IPS DF 4.7 (cell line): ENCODE measurements at regions not wholly inside any gene's neighbourhood (a gene's known extent, or its start where the extent isn't known, plus 50 kb on each side); places are given as distances from the start of the nearest gene placed in this dataset.

Experiments used
- DNase-seq: peaks from one replicate; pipeline ENCODE4 v3.0.0-alpha.2; 2013; ENCODE audit warnings: low spot score; ENCODE audit errors: extremely low read depth

DNA sequence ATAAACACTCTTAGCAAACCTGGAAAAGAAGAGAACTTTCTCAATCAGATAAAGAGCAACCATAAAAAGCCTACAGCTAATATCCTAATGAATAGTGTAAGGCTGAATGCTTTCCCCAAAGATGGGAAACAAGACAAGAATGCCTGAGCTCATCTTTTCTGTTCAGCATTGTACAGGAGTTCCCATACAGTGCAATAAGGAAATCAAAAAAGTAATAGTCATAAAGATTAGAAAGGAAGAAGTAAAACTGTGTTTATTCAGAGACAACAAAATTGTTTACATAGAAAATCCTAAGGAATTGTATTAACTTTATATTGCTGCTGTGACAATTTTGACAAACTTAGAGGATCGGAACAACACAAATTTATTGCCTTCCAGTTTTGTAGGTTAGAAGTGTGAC lies 330.7 kb upstream of the SLC24A2 start:
- no peak for DNase-seq

DNA sequence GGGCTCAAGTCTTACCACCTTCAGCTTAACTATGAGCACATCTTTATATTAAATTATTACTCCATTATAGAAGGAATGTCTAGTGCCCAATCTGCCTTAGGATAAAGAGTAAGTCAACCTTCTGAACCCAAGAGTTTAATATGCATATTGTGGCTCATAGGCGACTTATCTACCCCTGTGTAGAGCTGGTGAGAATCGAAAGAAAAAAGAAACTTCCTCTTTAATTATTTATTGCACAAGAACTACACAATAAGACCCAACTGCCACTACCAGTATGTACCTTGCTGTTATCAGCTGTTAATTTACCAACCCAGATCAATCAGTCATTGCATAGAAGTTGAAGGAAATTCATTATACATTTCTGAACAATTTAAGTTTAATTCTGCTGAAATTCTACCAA lies 329.1 kb upstream of the SLC24A2 start:
- DNase-seq: no peak

DNA sequence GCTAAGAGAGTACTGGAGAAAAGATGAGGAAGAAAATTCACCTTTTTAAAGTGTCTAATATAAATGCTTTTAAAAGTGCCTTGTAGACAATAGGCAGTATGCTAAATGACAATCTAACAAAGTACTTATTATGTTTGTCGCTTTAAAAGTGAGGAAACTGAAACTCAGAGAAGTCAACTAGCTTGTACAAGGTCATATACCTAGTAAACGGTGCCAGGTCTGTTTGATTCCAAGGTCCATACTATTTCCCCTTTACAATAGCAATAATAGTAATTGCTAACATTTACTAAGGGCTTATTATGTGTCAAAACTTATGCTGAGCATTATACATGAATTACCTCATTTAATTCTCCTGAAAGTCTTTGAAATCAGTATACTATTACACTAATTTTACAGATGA lies 328.6 kb upstream of the SLC24A2 start:
- no peak for DNase-seq

DNA sequence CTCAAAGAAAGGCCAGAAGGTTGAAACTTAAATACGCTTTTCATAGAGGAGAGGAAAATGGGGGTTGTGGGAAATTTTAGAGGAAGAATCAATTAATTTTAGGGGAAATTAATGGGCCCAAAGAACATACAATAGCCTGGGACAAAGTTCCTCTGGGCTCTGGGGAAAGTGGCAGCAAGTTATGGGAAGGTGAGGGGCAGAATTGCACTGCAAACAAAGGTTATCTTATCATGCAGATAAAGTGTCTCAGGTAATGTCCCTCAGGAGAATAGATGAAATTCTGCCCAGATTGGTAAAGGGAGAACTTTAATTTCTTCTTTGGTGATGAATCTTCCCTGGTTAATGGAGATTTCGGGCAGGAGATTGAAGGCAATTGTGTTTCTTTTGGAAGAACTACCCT lies 326.1 kb upstream of the SLC24A2 start:
- no peak for DNase-seq

DNA sequence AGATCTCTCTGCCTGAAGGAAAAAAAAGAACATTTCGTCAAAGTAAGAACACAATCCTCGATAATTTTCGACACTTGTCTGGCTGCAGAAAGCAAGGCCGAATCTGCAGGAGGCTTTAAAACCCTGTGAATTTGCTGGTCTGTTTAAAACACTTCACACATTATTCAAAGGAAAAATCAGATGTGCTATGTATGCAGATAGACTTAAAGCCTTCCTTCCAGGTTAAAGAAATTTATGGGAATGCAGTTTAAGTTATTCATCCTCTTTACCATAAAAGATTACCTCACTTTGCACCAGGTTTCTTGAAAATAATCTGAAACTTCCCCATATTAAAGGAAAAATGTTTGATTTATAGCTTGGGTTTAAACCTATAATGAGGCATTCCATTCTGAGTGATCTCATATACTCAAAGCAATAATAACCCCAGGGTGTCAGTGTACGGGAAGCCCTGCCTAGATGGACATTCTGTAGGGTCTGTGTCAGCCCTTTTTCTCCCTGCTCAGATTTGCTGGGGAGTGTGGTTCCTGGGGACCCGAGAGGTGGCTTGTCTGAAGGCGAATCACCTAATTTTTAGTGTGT lies 323.5 kb upstream of the SLC24A2 start:
- DNase-seq: no peak

DNA sequence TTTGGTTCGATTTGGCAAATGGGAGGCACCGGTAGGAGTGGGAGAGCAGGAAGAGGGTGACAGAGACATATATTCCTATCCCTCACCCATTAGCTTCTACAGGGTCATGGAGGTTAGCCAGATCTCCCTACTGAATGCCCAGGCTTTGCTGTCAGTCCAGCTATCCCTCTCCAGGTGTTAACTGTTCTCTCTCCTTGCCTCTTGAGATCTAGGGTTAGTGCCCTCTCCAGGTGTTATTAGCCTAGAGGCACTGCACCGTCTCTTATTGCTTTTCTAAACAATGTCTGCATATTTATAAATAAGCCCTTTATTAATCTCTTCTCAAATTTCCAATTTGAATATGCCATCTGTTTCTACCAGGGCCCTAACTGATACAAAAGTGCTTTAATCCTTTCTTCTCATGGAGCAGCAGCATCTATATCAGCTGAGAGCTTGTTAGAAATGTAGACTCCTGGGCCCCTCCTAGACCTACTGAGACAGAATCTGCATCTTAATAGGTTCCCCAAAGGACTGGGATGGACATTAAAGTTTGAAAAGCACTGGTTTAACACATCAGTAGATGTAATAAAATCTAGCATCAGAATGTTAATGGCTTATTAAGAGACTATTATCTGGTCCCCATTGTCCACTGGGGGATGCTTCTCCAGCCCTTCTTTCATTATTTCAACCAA lies 322.5 kb upstream of the SLC24A2 start:
- no peak for DNase-seq

DNA sequence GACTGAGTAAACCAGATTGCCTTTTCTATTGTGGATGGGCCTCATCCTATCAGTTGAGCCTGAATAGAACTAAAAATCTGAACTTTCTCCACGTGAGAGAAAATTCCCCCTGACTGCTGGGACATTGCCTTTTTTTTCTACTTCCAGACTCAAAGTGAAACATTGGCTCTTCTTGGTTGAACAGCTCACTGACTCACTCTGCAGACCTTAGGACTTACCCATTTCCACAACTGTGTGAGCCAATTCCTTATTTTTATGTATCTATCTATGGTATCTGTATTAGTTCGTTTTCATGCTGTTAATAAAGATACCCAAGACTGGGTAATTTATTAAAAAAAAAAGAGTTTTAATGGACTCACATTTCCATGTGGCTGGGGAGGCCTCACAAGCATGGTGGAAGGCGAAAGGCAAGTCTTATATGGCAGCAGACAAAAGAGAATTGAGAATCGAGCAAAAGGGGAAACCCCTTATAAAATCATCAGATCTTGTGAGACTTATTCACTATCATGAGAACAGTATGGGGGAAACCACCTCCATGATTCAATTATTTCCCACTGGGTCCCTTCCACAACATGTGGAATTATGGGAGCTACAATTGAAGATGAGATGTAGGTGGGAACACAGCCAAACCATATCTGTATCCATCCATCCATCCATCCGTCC lies 306.7 kb upstream of the SLC24A2 start:
- DNase-seq: no peak

DNA sequence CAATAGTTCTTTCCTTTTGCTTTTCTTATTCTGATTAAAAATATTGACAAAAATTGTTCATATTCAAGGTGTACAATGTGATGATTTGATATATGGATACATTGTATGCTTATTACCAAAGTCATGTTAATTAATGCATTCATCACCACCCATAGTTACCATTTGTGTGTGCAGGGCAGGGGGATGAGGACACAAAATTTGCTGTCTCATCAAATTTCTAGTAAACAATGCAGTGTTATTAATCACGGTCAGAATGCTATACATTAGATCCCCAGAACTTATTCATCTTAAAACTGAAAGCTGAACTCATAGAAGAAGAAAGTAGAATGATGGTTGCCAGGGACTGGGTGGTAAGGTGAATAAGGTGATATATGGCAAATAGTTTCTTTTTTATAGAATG lies 303.7 kb upstream of the SLC24A2 start:
- DNase-seq: no peak

DNA sequence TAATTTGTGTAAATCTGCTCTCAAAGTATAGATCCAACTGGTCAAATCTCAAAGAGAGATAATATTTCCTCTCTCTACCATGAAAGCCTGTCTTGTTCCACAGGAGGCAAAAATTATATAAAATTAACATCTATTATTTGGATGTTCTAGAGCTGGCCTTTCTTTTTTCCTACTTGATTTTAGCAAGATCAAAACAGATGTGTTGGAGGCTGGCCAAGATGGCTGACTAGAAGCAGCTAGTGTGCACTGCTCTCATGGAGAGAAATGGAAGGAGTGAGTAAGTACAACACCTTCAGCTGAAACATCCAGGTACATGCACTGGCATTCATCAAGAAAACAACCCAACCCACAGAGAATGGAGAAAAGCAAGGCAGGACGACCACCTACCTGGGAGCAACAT lies 298.6 kb upstream of the SLC24A2 start:
- DNase-seq: no peak

DNA sequence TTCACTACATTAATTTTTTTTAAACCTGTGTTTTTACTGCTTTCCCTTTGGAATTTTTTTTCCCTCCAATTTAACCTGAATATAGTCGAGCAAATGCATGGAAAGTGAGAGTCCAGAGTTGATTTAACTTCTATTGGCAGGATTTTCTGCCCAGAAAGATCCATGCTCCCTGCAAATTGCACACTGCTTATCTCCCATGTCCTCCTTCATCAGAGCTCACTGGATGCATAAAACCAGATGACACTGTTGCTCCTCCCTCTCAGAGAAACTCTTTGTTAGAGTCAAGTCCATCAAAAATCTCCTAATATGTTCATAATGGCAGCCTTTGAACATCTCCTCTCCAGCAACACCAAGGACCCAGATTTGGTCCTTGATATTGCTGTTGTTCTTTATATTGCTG lies 297.0 kb upstream of the SLC24A2 start:
- DNase-seq: no peak

DNA sequence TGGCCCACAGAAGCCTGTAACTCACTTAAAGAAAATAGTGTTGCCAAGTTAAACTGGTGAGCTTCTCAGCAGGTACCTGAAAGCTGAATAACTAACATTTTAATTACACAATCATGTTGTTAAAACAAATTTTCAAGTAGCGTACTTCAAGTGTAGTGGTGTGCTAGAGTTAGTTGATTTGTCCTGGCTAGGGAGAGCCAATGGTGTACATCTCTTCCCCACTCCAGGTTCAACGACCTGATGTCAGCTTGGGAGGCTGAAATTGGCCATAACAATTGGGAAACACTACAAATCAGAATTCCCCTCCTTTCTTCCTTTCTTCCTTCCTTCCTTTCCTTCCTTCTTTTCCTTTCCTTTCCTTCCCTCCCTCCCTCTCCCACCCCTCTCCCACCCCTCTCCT lies 295.3 kb upstream of the SLC24A2 start:
- DNase-seq: no peak

DNA sequence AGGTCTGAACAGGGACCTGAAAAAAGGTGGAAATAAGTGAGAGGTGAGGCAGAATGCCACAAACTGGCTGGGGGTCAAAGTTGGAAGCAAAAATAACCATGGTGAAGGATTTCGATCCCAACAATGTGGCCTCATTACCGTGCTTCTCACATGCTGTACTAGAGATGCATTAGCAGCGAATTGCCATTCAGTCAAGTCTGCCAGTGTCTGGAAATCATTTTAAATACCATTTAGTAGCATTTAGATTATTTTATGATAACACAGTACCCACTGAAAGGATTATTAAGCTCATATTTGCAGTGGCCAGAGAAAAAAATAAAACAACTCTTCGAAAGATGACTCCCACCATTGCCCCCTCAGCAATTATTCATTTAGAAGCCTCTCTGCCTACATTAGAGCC lies 294.6 kb upstream of the SLC24A2 start:
- no peak for DNase-seq

DNA sequence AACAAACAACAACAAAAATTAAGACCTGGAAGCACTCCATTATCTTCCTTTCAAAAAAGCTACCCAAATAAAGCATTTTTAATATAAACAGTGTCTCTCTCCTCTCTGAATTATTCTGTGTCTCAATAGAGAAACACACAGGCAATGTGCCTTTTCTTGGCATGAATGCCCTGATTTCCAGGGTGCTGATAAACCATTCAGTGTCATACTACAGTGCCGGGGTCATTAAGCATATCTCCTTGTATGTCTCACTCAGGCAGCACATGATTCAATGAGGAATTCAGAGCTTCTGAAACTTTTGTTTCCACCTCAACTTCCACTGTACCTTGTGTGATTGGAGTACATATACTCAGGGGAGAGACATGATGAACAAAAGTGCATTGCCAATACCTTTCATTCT lies 294.0 kb upstream of the SLC24A2 start:
- no peak for DNase-seq

DNA sequence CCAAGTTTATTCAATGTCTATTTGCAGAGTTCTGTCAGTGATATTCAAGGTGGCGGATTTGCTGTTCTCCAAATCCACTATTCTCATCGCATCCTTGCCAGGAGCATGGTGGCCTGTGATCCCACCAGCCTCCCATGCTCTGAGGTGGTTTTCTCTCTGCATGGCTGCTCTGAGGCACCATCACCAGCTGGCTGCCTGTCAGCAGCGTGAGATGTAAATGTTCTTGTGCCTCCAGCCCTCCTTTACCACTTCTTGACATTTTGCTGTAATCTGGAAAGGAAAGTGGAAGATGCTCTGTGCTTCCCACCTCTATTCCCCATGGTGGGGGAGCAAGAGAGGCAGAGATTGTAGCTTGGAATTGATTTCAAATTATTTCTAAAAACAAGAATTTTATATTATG lies 293.6 kb upstream of the SLC24A2 start:
- DNase-seq: no peak

DNA sequence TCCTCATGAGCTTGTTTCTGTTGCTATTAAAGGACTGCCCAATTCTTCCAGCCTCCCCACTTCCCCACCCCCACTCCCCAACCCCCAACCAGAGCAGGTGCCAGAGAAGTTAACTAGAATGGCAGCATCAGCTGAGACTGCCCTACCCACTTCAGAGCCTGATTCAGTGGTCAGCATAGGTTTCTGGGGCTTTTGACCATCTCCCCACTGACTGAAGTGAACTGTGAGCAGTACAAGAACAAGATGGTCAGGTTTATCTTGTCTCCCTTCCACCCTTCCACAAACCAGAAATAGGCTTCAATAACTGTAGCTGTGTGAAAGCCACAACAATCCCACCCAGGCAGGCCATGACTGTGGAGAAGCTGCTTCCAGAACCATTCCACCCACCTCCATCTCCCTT lies 289.4 kb upstream of the SLC24A2 start:
- DNase-seq: no peak

DNA sequence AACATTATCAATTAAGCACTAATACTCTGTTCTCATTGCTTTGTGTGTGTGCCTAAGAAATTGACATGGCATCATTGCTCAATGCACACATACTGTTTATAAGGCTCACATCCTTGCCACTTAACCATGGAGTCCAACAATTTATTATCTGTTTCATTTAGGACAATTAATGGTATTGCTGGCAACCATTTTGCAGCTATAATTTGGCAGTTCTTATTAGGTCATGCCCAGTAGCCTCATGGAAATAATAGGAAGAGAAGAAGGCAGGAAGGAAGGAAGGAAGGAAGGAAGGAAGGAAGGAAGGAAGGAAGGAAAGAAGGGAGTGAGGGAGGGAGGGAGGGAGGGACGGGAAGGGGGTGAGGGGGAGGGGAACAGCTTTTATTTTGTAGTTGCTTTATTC lies 285.5 kb upstream of the SLC24A2 start:
- no peak for DNase-seq

DNA sequence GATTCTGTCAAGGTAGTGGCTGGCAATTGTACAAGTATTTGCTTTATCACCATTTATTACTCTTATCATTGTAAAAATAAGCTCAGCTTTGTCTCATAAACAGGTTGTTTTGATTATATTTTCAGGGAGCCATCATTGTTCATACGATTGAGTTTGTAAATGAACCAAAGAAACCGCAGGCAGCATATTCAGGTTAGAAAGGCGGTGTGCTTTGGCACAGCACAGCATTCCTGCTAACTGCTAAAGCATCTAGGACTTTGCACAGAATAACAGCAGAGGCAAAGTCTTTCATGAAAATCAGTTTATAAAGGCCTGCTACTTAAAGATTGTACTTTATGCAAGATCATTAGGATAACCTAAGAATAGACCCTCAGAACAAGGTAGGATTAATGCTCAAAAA lies 281.5 kb upstream of the SLC24A2 start:
- no peak for DNase-seq

DNA sequence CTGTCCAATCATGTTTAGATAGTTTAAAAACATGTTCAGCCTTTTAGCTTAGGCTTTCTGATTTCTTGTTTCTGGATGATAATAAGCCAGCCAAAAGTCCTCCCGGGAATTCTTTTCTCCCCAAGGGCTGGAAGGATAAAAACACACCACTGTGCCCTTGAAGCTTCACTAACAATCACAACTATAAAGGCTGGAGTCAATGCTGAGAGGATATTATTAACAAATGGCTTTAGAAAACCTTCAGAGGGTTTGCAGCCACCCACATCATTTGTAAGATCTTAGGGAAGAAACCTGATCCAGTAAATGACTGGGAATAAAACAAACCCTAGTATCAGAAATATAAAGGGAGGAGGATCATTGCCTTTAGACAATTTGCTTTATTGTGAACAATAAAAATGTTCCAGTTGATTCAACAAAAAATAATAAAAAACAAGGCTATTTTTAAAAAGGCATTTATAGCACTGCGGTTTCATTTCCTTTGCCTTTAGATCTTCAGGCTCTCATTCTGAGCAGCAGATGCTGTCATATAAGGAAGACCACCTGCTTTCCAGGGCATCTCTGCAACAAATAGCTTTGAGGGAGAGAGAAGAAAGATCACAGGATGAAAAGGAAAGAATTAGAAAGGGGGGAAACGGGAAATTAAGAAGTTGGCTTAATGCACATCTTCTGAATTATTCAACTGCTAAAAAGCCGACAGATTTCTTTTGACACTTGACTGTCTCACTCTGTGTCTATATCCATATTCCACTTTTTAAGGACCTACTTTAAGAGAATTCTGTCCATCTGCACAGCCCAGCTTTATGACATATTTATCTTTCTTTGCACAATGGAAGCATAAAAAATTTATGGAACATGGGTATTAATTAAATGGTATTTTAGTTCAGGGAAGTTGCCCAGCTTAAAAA lies 277.2 kb upstream of the SLC24A2 start:
- DNase-seq: no peak

DNA sequence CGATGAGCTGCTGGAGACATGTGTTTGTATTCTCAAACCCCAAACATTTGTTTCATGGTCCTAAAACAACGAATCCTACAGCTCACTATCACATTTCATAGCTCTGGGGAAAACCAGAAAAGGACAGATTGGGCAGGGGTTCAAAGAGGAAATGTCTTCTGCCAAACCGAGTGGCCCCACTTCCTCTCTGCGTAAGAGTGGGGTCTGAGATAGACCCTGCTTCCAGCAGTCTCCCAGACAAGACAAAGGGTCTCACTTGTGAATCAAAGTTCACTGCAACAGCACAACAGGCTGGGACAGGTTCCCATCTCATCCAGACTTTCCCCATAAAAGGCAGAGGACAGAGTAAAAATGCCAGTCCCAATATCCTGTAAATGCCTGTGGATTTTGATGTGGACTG lies 276.2 kb upstream of the SLC24A2 start:
- DNase-seq: no peak

DNA sequence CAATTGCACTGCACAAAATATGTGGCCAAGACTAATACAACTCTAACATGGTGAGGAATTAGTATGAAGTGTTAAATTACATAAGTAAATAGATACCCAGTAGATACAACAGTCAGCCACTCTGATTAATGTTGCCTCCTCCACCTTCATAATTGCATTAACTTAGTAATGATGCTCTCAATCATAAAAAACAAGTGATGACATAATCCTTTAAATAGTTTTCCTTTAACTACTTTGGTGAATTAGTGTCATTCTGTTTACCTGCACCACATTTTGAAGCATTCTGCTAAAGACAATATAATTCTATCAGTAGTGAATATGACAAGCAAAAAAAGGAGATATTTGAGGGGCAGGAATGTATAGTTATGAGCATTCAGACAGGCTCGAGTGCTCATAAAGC lies 265.9 kb upstream of the SLC24A2 start:
- DNase-seq: no peak

DNA sequence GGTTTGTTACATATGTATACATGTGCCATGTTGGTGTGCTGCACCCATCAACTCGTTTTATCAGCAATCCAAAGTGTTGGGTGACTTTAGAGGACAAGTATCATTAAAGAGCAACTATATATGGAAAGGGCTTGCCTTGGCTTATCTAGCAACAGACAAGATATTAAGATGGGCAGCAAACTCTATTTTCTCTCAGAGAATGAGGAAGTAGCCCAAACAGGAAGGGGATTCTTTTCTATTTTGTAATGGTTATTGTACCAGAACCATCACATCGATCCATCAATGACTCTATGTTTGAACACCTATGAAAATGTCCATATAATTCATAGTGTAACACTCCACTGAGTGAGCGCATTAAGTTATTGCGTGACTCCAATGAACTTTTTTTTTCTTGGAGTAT lies 260.1 kb upstream of the SLC24A2 start:
- DNase-seq: no peak

DNA sequence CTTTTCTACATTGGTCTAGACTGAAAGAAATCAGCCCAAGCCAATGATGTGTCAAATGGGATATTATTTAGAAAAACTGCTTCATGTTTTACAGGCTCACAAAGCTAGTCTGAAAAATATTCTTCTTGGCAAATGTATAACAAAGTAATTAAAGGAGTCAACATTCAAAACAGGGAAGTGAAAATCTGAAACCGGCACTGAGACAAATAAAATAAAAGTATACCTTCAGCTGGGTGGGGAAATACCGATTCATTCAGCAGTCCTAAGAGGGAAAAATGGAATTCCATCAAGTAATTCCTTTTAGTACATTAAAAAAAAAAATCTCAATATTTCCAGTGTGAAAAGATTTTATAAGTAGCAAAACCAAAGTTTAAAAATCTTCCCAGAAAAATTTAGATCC lies 259.6 kb upstream of the SLC24A2 start:
- DNase-seq: no peak
